ENCODE measurements at regions not wholly inside any gene's neighbourhood (a gene's known extent, or its start where the extent isn't known, plus 50 kb on each side); places are given as distances from the start of the nearest gene placed in this dataset.

GRCh38 chr7:27351786-27352185, 109.2 kb downstream of the EVX1 start:
- no peak for DNase-seq (ENCODE audit: low read depth, low spot score)
- in situ Hi-C loops (cut with HindIII; ENCODE audit: low sequenced_read_pairs): no loop called here
- TF ChIP-seq, protein P1, sequence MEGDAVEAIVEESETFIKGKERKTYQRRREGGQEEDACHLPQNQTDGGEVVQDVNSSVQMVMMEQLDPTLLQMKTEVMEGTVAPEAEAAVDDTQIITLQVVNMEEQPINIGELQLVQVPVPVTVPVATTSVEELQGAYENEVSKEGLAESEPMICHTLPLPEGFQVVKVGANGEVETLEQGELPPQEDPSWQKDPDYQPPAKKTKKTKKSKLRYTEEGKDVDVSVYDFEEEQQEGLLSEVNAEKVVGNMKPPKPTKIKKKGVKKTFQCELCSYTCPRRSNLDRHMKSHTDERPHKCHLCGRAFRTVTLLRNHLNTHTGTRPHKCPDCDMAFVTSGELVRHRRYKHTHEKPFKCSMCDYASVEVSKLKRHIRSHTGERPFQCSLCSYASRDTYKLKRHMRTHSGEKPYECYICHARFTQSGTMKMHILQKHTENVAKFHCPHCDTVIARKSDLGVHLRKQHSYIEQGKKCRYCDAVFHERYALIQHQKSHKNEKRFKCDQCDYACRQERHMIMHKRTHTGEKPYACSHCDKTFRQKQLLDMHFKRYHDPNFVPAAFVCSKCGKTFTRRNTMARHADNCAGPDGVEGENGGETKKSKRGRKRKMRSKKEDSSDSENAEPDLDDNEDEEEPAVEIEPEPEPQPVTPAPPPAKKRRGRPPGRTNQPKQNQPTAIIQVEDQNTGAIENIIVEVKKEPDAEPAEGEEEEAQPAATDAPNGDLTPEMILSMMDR (IDR thresholded peaks at IDR 0.05; ENCODE audit: low read depth, low read length): no peak
- no peak overlapping the region for H3K4me3 ChIP-seq (ENCODE audit: low read depth, low read length)

DNA sequence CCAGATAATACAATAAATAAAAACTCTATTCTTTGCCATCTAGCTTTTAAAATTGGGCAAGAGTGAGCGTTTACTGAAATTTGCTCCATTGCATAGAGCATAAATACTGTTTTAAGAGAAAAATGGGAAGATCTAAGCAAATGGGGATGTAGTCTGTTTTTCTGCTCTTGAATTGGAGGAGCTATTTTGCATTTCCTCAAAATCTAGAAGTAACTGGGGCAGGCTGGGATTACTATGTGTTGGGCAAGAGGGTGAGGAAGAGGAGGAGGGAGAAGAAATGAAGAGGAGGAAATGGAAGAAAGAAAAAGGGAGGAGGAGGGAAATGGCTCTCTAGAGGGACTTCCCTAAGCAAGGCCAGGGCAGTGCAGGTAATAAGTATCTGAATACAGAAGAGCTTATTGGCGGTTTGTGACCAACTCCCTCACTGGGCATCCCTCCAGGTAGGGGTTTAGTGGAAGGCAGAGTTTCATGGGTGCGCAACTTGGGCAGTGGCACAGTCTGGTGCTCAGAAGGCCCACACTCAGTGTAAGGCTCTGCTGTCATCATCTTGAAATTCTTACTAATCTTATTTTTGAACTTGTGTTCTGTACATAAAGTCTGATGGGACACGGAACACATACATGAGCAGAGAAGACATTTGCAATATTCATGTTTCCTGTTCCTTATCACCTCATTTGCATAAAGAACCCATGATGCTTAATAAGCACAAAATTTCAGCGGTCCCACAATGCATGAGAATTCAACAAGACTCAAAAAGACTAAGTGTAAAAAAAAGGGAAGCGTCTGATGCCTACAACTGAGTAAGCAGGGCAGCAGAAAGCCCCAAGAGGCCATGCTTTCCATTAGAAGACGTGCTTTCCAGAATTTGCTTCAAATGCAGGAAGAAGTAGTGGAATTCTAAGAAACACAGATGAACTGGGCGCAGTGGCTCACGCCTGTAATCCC, 116.9 kb downstream of the EVX1 start:
- DNase-seq (ENCODE audit: low read depth, low spot score): no peak
- TF ChIP-seq, protein P1 (IDR thresholded peaks at IDR 0.05; ENCODE audit: low read depth, low read length): no peak
- in situ Hi-C loops (cut with HindIII; ENCODE audit: low sequenced_read_pairs): no loop called here
- no peak overlapping the region for H3K4me3 ChIP-seq (ENCODE audit: low read depth, low read length)

- in situ Hi-C loops (cut with HindIII; ENCODE audit: low sequenced_read_pairs): no loop called here
- H3K4me3 ChIP-seq (ENCODE audit: low read depth, low read length): no peak overlapping the region
- TF ChIP-seq, protein P1 (IDR thresholded peaks at IDR 0.05; ENCODE audit: low read depth, low read length): no peak
- DNase-seq (ENCODE audit: low read depth, low spot score): no peak
Observed at GRCh38 chr7:27361522-27361921, 118.9 kb downstream of the EVX1 start.

GRCh38 chr7:27362026-27362425, 119.4 kb downstream of the EVX1 start:
- no peak for DNase-seq (ENCODE audit: low read depth, low spot score)
- no peak overlapping the region for H3K4me3 ChIP-seq (ENCODE audit: low read depth, low read length)
- in situ Hi-C loops (cut with HindIII; ENCODE audit: low sequenced_read_pairs): no loop called here
- TF ChIP-seq, protein P1 (IDR thresholded peaks at IDR 0.05; ENCODE audit: low read depth, low read length): no peak

GRCh38 chr7:27364344-27364758, 121.7 kb downstream of the EVX1 start:
- peak; percentile 59 for DNase-seq (ENCODE audit: low read depth, low spot score)
- no peak overlapping the region for H3K4me3 ChIP-seq (ENCODE audit: low read depth, low read length)
- TF ChIP-seq, protein P1 (IDR thresholded peaks at IDR 0.05; ENCODE audit: low read depth, low read length): no peak
- in situ Hi-C loops (cut with HindIII; ENCODE audit: low sequenced_read_pairs): no loop called here

DNA sequence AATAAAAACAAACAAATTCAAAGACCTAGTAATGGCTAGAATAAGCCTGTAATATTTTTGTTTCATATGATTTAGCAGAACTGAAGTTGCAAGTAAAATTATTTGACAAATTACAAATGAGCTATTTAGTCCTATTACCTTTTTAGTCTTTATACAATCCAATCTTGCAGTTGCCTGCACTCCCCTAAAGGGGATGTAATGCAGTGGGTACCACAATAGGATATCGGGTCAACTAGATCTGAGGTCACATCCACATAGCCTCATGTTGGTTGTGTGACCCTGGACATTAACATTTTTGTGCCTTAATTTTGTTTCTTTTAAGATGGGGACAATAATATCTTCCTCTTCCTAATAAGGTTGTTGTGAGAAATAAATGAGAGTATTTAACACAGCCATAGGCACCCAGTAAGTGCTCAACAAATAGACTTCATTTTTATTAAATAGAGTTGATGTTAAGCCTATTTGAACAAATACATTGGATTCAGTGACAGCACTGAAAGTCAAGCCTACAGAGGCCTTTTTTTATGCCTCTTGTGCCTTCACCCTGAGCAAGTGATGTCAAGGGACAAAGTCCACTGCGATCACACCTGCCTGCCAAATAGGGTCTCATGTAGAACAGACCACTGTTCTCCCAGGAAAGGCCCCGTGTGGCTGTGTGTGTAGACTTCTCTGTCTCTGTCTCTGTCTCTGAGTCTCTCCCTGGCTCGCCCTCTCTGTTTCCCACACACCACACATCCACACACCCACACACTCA, 124.8 kb downstream of the EVX1 start:
- no peak overlapping the region for H3K4me3 ChIP-seq (ENCODE audit: low read depth, low read length)
- DNase-seq (ENCODE audit: low read depth, low spot score): no peak
- in situ Hi-C loops (cut with HindIII; ENCODE audit: low sequenced_read_pairs): no loop called here
- TF ChIP-seq, protein P1 (IDR thresholded peaks at IDR 0.05; ENCODE audit: low read depth, low read length): no peak
